ENCODE measurements at regions not wholly inside any gene's neighbourhood (a gene's known extent, or its start where the extent isn't known, plus 50 kb on each side); places are given as distances from the start of the nearest gene placed in this dataset.

DNA sequence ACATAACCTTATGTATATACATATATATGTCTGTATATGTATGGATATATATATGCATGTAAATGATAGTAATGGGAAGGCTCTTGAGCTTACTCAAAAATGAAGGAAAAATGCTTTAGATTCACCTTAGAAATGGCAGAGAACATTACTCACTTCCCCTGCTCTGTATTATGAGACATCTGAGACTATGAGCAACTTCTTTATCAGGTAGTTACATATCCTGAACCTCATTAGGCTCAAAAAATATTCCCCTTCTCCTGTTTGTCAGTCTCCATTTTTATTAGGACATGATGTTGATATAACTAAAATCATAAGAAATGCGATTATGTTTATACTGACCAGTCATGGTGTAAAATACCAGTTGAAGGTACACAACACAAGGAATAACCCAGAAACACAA is 800.1 kb upstream of the ZWINT start:
- H3K4me3 Mint-ChIP-seq = no peak overlapping the region
- no peak for DNase-seq (ENCODE audit: low spot score in 2 of 2)
- H3K27me3 Mint-ChIP-seq = no peaks in the 10 kb centered on the region
- peaks cover 1% of the 10 kb centered on the region for H3K36me3 Mint-ChIP-seq
- H3K4me1 Mint-ChIP-seq = no peaks in the 10 kb centered on the region
- H3K9me3 Mint-ChIP-seq = peaks cover 1% of the 10 kb centered on the region
- no peak for ATAC-seq (ENCODE audit: low read depth)
- H3K27ac Mint-ChIP-seq = no peak overlapping the region

DNA sequence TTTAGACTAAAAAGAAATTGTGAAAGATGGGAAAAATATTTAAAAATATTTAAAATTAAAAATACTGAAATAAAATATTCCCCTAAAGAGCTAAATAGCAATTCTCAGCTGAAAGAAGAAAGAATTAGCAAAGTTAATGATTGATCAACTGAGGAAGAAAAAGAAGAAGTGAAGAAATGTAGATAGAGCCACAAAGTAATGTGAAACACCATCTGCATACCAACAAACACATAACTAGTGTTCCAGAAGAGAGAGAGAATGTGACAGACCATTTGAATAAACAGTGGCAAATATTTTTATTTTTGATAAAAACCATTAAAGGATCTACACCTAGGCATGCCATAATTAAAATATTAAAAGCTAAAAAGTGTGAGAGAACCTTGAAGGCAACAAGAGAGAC is 784.5 kb upstream of the ZWINT start:
- Mint-ChIP-seq H3K36me3 (no peaks in the 10 kb centered on the region), H3K27ac (no peak overlapping the region), H3K27me3 (no peaks in the 10 kb centered on the region), H3K4me1 (no peaks in the 10 kb centered on the region), H3K9me3 (no peaks in the 10 kb centered on the region), H3K4me3 (no peak overlapping the region)
- ATAC-seq (ENCODE audit: low read depth) (no peak), DNase-seq (ENCODE audit: low spot score in 2 of 2) (no peak)

DNA sequence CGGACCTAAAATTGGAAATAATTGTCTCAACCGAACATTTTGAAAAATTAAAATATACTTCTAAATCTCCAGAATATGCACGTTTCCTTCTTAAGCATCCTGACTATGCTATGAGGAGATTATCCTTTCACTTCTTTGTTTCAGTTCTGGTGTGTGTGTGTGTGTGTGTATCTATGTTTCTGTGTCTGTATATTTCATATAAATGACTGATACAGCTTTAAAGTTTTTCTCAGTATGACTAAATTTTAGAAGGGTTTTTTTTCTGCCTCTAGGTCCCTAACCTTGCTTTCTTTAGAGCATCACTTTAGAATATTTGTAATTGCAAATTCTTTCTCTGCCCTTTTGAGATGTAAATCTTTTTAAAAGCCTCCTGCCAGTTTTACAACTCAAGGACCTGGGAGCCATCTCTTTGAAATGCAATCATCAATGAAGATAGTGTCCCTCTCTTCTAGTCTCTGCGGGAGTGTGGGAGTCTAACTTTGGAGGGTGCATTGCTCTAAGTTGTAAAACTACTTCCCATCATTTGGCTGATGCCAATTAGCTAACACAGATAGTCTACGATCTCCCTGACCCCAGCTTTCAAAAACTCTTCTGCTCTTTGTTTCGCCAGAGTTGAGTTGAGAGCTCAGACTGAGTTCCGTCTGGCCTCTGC is 782.0 kb upstream of the ZWINT start:
- ATAC-seq (ENCODE audit: low read depth) = no peak
- Mint-ChIP-seq H3K27ac (no peak overlapping the region), H3K36me3 (no peaks in the 10 kb centered on the region), H3K9me3 (no peaks in the 10 kb centered on the region), H3K27me3 (peaks cover 1% of the 10 kb centered on the region), H3K4me1 (no peaks in the 10 kb centered on the region), H3K4me3 (no peak overlapping the region)
- no peak for DNase-seq (ENCODE audit: low spot score in 2 of 2)

DNA sequence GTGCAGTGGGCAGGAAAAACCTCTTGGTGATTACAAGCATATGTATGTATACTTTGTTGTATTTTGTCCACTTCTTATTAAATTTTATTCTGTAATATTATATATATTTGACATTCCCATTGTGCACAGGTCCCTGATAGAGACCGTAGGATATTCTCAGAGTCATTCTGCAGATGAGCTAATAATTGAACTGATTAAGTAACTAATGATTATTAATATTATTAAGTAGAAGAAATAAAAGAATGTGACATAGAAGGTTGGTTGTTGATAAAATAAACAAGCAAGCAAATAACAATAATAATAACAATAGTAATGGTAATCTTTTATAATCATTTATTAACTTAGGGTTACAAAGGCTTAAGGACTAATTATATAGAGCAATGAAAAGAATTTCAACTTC is 780.6 kb upstream of the ZWINT start:
- peaks cover 1% of the 10 kb centered on the region for H3K27me3 Mint-ChIP-seq
- ATAC-seq (ENCODE audit: low read depth) (no peak), DNase-seq (ENCODE audit: low spot score in 2 of 2) (no peak)
- no peaks in the 10 kb centered on the region for H3K4me1 Mint-ChIP-seq
- H3K27ac Mint-ChIP-seq = no peak overlapping the region
- no peaks in the 10 kb centered on the region for H3K9me3 Mint-ChIP-seq
- no peak overlapping the region for H3K4me3 Mint-ChIP-seq
- H3K36me3 Mint-ChIP-seq = no peaks in the 10 kb centered on the region

DNA sequence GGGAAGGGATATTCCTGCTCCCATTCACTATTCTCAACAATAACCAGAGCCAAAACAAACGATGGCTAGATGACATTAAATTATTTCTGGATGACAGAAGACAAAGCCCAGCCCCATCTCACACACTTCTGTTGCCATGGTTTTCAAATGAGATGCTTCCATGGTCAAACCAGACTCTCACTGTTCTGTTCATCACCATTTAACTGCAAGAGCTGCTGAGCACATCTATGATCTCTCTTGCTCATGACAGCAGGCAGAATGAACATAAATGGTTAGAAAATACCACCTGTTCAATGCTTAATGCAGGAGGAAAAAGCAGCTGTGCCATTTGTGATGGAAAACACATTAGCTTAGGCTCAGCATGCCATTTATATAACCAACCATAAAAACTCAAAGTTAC is 758.6 kb upstream of the ZWINT start:
- Mint-ChIP-seq H3K36me3 (no peaks in the 10 kb centered on the region), H3K4me3 (no peak overlapping the region), H3K27ac (no peak overlapping the region), H3K4me1 (no peaks in the 10 kb centered on the region), H3K9me3 (no peaks in the 10 kb centered on the region), H3K27me3 (no peaks in the 10 kb centered on the region)
- ATAC-seq (ENCODE audit: low read depth) (no peak), DNase-seq (ENCODE audit: low spot score in 2 of 2) (no peak)

DNA sequence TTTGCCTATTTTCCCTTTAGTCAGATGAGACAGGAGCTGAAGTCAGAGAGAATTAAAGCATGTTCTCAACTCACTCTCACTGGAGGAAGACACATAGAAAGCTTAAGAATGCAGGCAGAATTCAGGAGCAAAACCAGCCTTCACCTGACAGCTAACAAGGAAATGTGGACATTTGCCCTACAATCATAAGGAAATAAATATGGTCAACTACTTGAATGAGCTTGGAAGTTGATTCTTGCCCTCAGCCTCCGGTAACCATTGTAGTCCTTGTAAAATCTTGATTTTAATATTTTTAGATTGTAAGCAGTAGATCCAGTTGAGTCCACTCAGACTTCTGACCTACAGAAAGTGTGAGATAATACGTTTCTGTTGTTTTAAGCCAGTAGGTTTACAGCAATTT is 752.5 kb upstream of the ZWINT start:
- ATAC-seq (ENCODE audit: low read depth) (no peak), DNase-seq (ENCODE audit: low spot score in 2 of 2) (no peak)
- Mint-ChIP-seq H3K4me3 (no peak overlapping the region), H3K4me1 (no peaks in the 10 kb centered on the region), H3K9me3 (no peaks in the 10 kb centered on the region), H3K36me3 (no peaks in the 10 kb centered on the region), H3K27me3 (no peaks in the 10 kb centered on the region), H3K27ac (no peak overlapping the region)

DNA sequence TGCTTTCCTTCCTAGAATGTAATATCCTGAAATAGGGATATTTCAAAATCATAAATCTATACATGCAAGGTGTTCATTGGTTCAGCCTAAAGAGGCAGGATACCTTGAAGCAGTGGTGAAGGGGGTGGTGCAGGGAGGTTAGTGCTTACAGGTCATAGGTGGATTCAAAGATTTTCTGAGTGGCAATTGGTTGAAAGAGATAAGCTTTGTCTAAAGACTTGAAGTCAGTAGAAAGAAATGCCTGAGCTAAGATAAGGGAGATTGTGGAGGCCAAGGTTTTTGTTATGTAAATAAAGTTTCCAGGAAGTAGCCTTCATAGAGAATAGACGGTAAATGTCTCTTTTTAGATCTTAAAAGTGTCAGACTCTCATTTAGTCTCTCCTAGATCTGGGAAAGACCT is 741.2 kb upstream of the ZWINT start:
- H3K27me3 Mint-ChIP-seq = no peaks in the 10 kb centered on the region
- no peak for DNase-seq (ENCODE audit: low spot score in 2 of 2)
- ATAC-seq (ENCODE audit: low read depth) = no peak
- H3K36me3 Mint-ChIP-seq = no peaks in the 10 kb centered on the region
- H3K9me3 Mint-ChIP-seq = peaks cover 1% of the 10 kb centered on the region
- no peak overlapping the region for H3K4me3 Mint-ChIP-seq
- peaks cover 2% of the 10 kb centered on the region for H3K4me1 Mint-ChIP-seq
- no peak overlapping the region for H3K27ac Mint-ChIP-seq

DNA sequence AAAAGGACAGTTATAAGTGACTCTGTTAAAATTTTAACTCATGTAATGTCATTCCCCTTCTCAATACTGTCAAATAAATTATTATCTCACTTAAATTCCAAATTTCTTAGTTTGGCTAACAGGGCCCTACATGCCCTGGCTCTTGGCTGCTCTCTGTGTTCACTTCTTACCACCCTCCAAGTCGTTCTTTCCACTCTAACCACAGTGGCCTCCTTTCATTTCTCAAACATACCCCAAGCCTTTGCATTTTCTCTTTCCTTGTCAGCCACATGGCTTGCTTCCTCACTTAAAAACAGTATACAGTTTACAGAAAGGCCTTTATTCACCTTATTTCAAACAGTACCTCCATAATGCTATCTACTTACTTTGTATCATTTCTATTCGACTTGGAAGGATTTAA is 737.1 kb upstream of the ZWINT start:
- no peaks in the 10 kb centered on the region for H3K9me3 Mint-ChIP-seq
- H3K36me3 Mint-ChIP-seq = no peaks in the 10 kb centered on the region
- H3K27me3 Mint-ChIP-seq = no peaks in the 10 kb centered on the region
- H3K4me3 Mint-ChIP-seq = no peak overlapping the region
- H3K27ac Mint-ChIP-seq = no peak overlapping the region
- DNase-seq (ENCODE audit: low spot score in 2 of 2) (no peak), ATAC-seq (ENCODE audit: low read depth) (no peak)
- peaks cover 2% of the 10 kb centered on the region for H3K4me1 Mint-ChIP-seq

DNA sequence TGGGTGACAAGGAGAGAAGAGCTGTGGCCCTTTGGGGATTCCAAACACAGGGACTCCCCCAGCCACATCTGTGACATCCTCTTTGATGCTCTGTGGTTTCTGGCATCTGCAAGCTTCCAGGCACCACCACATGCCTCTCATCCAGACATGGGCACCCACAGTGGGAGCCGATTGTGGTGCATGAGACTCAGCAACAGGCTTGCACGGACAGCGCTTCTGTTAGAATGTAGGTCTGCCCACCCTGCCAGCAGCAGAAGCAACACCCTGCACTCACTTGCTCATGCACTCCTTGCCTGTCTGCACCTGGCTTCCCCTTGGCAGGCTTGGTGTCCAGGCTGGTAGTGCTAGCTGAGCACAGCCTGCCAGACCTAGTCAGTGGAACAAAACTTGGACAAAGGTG is 735.0 kb upstream of the ZWINT start:
- ATAC-seq (ENCODE audit: low read depth) = no peak
- no peaks in the 10 kb centered on the region for H3K9me3 Mint-ChIP-seq
- H3K27ac Mint-ChIP-seq = no peak overlapping the region
- no peak for DNase-seq (ENCODE audit: low spot score in 2 of 2)
- no peaks in the 10 kb centered on the region for H3K27me3 Mint-ChIP-seq
- peaks cover 2% of the 10 kb centered on the region for H3K4me1 Mint-ChIP-seq
- no peak overlapping the region for H3K4me3 Mint-ChIP-seq
- no peaks in the 10 kb centered on the region for H3K36me3 Mint-ChIP-seq

DNA sequence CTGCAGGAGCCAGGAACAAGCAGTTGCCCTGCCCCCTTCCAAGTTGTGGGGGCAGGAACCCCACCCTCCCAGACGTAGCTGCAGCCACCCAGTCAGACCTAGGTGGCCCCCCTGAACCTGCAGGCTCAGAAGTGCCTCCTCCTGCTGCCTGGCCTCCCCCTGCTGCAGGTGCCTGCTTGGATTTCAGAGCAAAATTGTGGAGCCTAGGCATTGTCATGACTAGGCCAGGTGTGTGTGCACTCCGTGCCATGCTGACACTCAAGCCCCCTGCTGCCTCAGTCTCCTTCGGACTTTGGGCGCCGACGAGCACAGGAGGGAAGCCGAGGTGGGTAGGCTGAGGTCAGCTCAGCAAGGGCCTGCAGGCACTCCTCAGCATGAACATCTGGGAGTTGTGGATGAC is 733.9 kb upstream of the ZWINT start:
- H3K27ac Mint-ChIP-seq = no peak overlapping the region
- DNase-seq (ENCODE audit: low spot score in 2 of 2) = no peak
- ATAC-seq (ENCODE audit: low read depth) = no peak
- H3K9me3 Mint-ChIP-seq = no peaks in the 10 kb centered on the region
- no peaks in the 10 kb centered on the region for H3K36me3 Mint-ChIP-seq
- peaks cover 2% of the 10 kb centered on the region for H3K4me1 Mint-ChIP-seq
- no peaks in the 10 kb centered on the region for H3K27me3 Mint-ChIP-seq
- H3K4me3 Mint-ChIP-seq = no peak overlapping the region

DNA sequence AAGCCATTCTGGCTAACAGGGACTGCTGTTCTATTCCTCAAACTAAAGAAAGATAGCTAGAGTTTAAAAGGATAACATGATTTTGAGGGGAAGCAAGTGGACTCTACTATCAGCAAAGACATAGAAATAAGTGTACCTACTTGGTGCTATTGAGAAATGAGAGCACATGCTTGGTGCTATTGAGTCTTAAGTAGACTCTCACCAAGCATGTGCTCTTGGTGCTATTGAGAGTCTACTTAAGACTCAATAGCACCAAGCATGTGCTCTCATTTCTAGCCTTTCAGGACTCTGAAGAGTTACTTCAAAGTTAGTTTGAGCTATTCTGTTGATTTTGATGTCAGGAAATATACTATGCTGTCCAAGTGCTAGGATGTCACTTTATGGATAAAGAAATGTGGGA is 733.0 kb upstream of the ZWINT start:
- Mint-ChIP-seq H3K9me3 (no peaks in the 10 kb centered on the region), H3K4me3 (no peak overlapping the region), H3K27me3 (no peaks in the 10 kb centered on the region), H3K36me3 (no peaks in the 10 kb centered on the region), H3K27ac (no peak overlapping the region), H3K4me1 (peaks cover 2% of the 10 kb centered on the region)
- DNase-seq (ENCODE audit: low spot score in 2 of 2) = no peak
- ATAC-seq (ENCODE audit: low read depth) = no peak

DNA sequence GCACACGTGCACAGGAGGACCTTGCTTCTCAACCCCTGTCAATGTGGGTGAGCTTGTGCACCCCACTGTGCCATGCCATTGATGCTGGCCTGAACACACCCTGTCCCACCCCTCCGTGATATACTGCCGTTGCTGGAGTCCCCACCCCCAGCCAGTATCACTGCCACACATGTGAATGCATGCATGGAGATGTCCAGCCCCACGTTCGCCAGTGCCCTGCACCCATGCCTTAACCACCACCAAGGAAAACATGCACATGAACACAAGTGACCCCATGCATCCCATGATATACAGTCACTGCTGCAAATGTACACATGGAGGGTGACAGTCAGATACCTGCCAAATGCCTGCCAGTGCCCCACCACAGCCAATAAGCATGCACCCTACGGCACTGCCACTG is 692.5 kb upstream of the ZWINT start:
- Mint-ChIP-seq H3K27ac (no peak overlapping the region), H3K27me3 (no peaks in the 10 kb centered on the region), H3K4me3 (no peak overlapping the region), H3K9me3 (peaks cover 2% of the 10 kb centered on the region), H3K4me1 (no peaks in the 10 kb centered on the region), H3K36me3 (no peaks in the 10 kb centered on the region)
- ATAC-seq (ENCODE audit: low read depth) (no peak), DNase-seq (ENCODE audit: low spot score in 2 of 2) (no peak)

DNA sequence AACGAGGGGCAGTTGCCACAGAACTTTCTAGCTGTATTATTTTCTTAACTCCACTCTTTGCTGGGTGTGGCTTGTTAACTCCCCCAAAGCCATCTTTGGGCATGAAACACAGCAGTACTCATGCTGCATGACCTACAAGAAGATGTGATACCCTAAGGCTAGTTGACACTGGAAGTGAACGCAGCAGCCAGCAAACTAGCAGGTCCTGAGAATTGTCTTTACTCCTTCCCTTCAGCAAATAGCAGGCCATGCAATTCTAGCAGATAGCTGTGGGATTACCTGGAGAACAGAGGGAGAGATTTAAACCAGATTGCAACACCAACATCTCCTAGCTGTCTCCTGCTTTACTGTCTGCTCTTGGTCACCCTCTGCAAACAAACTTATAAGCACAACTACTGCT is 688.0 kb upstream of the ZWINT start:
- no peak for ATAC-seq (ENCODE audit: low read depth)
- no peaks in the 10 kb centered on the region for H3K4me1 Mint-ChIP-seq
- H3K27me3 Mint-ChIP-seq = no peaks in the 10 kb centered on the region
- no peak overlapping the region for H3K27ac Mint-ChIP-seq
- peaks cover 2% of the 10 kb centered on the region for H3K9me3 Mint-ChIP-seq
- H3K4me3 Mint-ChIP-seq = no peak overlapping the region
- no peak for DNase-seq (ENCODE audit: low spot score in 2 of 2)
- H3K36me3 Mint-ChIP-seq = no peaks in the 10 kb centered on the region

DNA sequence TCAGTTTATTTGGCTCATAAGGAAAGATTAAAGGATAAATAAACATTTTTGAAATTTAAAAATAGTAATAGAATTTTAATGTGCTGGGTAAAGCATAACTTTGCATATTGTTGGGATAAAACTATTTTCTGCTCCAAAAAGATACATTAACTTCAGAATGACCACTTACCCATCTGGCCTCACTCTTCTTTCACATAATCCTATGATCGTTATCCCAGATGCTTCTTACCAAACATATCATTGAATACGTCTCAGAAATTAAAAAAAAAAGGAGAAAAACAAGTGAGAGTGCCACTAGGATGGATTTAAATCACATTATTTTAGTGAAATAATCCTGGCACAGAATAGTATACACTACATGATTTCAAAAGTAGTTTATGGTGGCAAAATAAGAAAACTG is 677.5 kb upstream of the ZWINT start:
- Mint-ChIP-seq H3K4me3 (no peak overlapping the region), H3K9me3 (no peaks in the 10 kb centered on the region), H3K36me3 (no peaks in the 10 kb centered on the region), H3K27ac (no peak overlapping the region), H3K27me3 (no peaks in the 10 kb centered on the region), H3K4me1 (no peaks in the 10 kb centered on the region)
- ATAC-seq (ENCODE audit: low read depth) (no peak), DNase-seq (ENCODE audit: low spot score in 2 of 2) (no peak)

DNA sequence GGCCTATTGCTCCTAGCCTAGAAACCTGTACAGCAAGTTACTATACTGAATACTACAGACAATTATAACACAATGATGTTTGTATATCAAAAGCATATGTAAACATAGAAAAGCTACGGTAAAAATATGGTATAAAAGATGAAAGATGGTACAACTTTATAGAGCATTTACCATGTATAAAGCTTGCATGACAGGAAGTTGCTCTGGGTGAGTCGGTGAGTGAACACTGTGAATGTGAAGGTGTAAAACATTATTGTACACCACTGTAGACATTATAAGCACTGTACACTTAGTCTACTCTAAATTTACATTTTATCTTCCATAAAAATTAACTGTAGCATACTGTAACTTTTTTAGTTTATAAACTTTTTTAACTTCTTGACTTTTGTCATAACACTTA is 674.3 kb upstream of the ZWINT start:
- no peaks in the 10 kb centered on the region for H3K4me1 Mint-ChIP-seq
- peaks cover 2% of the 10 kb centered on the region for H3K36me3 Mint-ChIP-seq
- no peak for ATAC-seq (ENCODE audit: low read depth)
- no peak overlapping the region for H3K27ac Mint-ChIP-seq
- peaks cover 11% of the 10 kb centered on the region for H3K9me3 Mint-ChIP-seq
- DNase-seq (ENCODE audit: low spot score in 2 of 2) = no peak
- no peaks in the 10 kb centered on the region for H3K27me3 Mint-ChIP-seq
- H3K4me3 Mint-ChIP-seq = no peak overlapping the region

All from memory B cell (primary cell).